CD4-positive, alpha-beta T cell treated with Interleukin-6 at 100 ng/mL for 8 hours (primary cell): ENCODE measurements at regions not wholly inside any gene's neighbourhood (a gene's known extent, or its start where the extent isn't known, plus 50 kb on each side); places are given as distances from the start of the nearest gene placed in this dataset.
"Not testable (repeated sequence)": the region's sequence is repeated elsewhere in the genome, so short reads cannot be mapped to it uniquely, and the experiment has no call there.

Experiments
- DNase-seq: peaks from one replicate; pipeline ENCODE4 v3.0.0-alpha.2; 2020; ENCODE audit warnings: mixed read lengths, low spot score

DNA sequence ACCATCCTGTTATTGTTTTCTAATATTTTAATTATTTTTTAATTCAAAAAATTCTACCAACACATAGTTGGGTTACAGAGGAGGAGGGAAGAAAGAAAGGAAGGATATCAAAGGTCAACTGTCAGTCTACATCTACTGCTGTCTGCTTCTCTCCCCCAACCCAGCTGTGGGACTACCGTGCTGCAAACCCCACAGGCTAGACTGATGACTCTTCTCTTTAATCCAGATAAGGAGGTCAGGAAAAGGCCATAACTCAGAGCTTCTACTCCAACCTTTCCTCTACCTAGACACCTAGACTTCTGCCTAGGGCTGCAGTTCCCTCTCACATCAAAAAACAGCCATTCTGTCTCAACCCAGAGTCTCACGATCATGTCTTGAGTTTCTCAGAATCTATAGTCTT lies 124.2 kb upstream of the ETV3 start:
- no peak for DNase-seq

DNA sequence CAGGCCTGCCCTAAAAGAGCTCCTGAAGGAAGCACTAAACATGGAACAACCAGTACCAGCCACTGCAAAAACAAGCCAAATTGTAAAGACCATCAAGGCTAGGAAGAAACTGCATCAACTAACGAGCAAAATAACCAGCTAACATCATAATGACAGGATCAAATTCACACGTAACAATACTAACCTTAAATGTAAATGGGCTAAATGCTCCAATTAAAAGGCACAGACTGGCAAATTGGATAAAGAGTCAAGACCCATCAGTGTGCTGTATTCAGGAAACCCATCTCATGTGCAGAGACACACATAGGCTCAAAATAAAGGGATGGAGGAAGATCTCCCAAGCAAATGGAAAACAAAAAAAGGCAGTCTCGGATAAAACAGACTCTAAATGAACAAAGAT lies 117.7 kb upstream of the ETV3 start:
- not testable (repeated sequence) for DNase-seq

DNA sequence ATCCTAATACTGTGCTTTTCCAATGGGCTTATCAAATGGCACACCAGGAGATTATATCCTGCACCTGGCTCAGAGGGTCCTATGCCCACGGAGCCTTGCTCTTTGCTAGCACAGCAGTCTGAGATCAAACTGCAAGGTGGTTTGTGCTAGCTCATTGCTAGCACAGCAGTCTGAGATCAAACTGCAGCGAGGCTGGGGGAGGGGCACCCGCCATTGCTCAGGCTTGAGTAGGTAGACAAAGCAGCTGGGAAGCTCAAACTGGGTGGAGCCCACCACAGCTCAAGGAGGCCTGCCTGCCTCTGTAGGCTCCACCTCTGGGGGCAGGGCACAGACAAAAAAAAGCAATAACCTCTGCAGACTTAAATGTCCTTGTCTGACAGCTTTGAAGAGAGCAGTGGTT lies 116.0 kb upstream of the ETV3 start:
- not testable (repeated sequence) for DNase-seq

DNA sequence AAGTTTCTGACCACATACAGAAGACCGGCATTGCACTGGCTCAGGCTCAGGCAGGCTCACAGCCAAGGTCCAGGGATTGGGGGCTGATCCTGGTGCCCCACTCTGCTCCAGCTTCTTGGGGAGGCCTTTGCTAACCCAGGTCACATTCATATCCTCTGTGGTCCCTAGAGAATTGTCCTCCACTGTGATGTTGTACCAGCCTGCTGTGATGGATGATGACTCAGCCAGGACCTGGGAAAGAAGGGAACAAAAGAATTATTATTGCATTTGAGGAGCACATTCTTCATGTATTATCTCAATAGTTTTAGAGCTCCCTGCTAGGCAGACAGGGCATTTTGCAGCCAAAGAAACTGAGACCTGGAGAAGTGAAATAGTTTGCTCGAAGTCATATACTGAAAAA lies 114.3 kb upstream of the ETV3 start:
- no peak for DNase-seq

DNA sequence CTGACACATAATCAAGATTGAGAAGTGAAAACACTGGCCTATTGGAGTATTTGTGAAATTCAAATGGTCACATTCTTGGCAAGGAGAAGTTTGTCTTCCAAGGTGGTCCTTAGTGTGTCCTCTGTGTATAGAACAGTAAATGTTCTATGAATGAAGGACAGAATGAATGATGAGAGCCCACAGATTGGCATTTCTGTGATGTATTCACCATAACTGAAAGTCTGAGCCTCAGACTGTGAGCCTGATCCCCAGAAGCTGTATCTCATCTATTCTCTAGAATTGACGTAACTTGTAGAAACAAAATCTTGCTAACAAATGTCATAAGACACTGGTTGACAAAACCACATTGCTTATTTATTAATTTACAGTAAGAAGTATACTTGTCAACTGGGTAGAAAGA lies 111.5 kb upstream of the ETV3 start:
- no peak for DNase-seq

DNA sequence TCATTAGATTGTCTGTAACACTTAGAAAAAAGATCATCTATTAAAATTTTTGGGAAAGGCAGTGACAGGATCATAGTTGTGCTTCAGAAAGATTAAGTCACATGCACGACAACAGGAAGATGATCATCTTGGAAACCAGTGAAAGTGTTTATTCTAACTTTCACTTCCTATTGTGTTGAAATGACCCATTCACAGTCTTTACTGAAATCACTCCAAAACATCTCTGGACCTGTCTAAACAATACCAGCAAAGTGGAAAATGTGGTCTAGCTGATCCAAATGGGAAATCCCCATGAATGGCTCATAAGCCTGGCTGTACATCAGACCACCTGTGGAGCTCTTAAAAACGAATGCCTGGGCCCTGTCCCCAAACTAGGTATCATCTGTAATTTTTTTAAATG lies 111.1 kb upstream of the ETV3 start:
- DNase-seq: no peak

DNA sequence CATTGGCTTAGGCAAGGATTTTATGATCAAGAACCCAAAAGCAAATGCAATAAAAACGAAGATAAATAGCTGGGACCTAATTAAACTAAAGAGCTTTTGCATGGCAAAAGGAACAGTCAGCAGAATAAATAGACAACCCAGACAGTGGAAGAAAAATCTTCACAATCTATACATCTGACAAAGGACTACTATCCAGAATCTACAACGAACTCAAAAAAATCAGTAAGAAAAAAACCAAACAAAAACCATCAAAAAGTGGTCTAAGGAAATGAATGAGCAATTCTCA lies 109.5 kb upstream of the ETV3 start:
- DNase-seq: not testable (repeated sequence)

DNA sequence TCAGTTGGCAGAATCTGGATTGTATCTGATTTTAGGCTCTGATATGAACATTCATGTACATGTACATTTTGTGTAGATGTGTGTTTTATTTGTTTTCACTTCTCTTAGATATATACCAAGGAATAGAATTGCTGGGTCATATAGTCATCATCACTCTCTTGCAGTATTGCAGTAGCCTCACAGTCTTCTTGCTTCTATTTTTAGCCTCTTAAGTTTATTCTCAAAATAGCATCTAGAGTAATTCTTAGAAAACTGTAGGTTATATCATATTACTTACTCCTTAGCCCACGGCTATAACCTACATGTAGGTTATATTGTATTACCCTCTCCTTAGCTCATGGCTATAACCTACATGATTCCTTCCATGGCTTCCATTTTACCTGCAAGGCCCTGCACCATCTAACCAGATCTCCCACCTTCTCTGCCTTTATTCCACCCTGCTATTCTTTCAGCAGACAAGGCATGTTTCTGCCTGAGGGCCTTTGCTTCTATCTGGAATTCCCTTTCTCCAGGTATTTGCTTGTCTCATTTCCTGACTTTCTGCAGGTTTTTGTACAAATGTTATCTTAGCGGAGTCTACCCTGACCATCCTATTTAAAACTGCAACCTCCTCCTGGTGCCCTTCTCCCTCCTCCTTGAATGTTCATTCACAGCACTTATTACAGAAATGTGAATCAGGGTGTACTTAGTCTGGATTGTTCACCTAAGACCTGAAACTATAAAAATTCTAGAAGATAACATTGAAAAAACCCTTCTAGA lies 109.0 kb upstream of the ETV3 start:
- DNase-seq: no peak

DNA sequence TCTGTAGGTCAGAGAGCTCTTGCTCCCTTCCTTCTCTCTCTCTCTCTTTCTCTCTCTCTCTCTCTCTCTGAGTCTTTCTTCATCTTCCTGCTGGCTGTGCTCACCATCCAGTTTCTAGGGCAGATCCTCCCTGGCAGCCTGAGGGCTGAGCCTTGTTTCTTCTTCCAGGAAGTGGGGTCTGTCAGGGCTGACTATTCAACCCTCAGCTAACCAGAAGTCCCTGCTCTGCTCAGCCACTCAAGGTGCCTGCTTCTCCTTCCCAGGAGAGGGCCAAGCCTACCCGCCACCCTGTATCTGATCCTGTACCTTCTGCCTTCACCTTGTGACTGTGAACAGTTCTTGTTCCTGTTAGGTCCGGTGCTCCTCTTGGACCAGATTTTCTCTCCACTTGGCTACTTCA lies 107.6 kb upstream of the ETV3 start:
- no peak for DNase-seq

DNA sequence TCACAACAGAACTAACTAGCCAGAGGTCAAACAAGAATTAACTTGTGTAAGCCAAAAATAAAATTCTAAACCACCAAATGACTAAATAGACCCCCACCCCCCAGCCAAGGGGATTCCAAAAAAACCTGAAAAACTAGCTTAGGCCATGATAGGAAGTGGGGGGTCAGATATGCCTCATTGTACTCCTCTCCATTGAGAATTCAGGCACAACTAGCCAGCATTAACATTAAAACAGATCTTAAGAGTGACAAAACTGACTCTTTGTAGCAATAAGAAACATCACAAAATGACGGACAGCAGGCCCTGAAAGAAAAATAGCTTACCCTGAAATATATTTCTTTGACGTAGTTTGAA lies 103.0 kb upstream of the ETV3 start:
- DNase-seq: no peak

DNA sequence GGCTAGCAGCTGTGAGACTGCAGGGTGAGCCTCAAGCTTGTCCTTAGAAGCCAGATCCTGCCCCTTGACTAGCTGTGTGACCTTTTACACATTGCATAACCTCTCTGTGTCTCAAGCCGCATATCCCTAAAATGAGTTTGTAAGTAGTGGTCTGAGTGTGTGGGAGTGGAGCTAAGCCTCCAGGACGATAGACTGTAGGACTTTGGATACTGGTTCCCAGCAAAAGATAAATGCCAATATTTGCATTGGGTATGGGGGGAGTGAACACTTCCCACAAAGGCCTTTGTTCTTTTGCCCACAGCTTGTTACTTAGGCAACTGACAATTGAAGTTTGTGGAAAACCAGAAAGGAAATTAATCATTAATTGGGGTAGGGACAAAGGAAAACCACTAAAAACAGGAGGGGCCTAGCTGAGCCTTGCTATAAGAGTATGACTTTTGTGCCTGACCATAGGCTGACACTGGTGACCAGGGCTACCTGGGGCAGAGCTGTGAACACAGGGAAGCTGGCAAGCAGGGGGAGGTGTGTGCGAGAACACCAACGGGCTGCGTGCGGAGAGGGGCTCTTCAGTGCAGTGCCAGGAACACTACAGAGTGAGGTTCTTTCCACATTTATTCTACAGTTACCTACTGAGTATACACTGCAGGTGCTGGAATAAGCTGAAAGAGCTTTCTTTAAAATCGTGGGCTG lies 102.4 kb upstream of the ETV3 start:
- DNase-seq: no peak

DNA sequence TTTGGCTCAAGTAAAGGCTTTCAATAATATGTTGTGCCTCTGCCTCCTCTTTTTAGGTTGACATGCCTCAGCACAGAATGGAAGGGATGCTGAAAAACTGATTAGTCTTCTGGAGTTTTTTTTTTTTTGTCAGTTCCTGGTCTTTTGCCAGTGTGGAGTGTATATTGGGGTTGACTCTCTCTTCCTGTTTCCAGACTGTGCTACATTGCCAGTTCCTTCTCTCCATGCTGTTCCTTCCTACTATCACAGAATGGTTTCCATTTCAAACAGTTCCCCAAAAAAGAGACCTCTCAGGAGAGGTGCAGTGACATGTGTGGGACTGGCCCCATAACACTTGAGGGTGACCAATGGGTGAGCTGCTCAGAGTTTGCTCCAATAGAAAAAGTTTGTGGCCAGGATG lies 101.7 kb upstream of the ETV3 start:
- DNase-seq: no peak

DNA sequence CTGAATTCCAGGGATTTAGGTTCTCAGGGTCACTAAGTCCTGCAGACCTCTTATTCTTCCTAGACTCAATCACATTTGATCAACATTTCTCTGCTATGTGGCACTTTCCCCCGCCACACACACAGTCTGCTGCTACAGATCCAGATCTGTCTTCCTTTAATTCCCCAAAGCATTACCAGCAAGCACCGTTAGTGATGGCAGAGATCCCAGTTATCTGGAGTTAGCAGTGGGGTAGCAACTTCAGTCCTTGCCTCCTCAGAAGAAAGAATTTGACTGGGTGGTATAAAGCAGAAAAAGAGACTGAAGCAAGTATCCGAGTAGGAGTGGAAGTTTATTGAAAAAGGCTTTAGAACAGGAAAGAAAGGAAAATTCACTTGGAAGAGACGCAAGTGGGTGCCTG lies 100.4 kb upstream of the ETV3 start:
- no peak for DNase-seq

DNA sequence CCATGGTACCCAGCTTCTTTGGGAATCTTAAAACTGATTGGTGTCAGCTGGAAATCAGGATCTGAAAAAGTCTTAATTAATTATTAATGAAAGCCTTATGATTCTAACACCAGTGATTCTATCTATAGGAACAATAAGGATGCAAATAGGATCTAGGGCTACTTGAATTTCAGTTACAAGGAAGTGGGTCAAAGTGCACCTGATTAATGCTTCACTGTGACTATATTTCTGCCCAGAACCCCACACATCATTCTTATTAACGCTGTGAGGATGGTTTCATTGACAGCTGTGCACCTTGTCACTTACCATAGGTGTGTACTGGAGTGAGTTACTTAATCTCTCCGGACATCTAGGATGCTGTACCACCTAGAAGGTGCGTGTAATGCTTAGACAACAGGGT lies 99.8 kb upstream of the ETV3 start:
- no peak for DNase-seq

DNA sequence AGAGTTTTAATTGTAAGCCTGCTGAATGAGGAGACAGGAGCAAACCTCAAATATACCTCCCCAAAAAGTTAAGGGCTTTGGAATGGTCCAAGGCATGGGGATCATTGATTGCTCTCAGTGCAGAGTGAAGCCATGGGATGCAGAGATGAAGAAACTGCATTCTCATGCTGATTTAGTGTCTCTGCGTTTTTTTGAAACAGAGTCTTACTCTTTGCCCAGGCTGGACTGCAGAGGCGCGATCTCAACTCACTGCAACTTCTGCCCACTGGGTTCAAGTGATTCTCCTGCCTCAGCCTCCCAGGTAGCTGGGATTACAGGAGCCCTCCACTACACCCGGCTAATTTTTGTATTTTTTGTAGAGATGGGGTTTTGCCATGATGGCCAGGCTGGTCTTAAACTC lies 99.3 kb upstream of the ETV3 start:
- no peak for DNase-seq

DNA sequence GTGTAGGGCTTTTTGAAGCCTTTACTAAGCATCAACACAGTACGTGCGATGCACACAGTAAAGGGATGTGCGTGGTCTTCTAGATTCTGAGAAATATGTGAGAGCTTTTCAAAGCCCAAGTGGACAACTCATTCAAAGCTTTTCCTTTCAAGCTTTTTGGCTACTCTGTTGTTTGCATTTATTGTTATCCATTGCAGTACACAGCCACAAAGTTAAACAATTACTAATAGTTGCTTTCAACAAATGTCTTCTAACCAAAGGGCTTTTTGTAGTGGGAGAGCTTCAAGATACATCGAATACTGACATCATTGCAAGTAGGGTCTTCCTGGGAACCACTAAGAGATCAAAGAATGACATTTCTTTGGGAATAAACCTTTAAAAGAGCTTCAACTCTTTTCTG lies 97.9 kb upstream of the ETV3 start:
- DNase-seq: no peak

DNA sequence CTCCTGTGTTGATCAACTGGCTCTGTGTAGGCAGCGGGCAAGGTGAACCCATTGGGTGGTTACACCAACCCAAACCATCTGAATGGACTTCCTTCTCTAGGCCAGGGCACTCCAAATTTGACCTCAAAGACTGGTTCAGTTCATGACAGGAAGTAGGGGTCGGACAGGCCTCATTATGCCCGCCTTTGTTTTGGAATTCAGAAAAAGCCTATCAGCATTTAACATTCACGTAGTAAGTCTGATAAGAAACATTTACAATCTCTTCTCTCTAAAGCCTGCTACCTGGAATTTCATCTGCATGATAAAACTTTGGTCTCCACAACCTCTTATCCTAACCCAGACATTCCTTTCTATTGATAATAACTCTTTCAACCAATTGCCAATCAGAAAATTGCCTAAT lies 97.1 kb upstream of the ETV3 start:
- DNase-seq: no peak

DNA sequence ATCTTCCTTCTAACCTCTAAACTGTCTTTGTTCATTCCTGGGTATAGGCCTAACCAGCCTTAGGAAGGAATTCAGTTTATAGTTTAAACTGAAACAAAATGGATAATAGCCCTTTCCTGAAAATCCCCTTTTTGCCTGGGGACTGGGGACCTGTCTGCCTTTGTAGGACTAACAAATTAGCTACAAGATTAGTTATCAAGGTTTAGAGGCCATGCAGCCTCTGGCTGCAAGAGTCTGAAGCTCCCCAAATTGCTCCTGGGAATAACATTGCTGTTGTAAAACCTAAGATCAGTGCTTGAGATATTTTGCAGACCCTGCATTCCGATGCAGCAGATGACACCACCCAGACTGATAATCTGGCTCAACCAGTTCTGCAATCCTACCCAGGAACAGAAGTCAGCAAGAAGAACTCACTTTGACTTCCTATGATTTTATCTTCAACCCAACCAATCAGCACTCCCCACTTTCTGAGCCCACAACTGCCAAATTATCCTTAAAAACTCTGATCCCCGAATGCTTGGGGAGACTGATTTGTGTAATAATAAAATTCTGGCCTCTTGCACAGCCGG lies 96.6 kb upstream of the ETV3 start:
- DNase-seq: no peak

DNA sequence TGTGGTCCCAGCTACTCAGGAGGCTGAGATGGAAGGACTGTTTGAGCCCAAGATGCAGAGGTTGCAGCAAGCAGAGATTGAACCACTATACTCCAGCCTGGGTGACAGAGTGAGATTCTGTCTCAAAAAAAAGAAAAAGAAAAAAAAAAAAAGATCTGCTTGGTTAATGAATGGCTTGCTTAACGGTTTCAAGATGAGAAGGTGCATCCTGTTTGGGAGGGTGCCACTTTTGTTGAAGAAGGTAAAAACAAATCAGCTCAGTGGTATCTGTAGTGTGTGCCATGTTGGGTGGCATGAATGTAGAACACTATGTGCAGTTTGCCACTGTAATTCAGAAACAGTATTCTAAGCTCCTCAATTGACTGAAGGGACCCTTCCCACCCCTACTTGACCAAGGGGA lies 94.9 kb upstream of the ETV3 start:
- DNase-seq: no peak

DNA sequence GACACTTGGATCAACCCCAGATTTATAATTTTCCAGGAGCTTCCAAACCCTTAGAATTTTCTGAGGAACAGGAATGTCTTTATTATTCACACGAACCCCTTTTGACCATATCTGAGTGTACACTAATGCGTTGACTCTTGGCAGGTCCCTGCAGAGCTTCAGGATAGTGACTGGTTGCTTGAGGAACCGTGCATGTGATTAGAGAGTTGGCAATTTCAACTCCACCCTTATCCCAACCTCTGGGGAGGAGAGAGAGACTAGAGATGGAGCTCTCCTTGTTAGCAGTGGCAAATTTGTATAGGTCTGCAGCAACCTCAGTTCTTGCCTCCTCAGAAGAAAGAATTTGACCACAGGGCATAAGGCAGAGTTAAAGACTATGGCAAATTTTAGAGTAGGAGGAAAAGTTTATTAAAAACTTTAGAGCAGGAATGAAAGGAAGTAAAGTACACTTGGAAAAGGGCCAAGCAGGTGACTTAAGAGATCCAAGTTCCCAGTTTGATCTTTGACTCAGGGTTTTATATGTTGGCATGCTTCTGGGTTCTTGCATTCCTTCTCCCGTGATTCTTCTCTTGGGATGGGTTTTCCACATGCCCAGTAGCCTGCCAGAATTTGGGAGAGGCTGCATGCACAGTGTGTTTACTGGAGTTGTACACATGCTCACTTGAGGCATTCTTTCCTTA lies 93.8 kb upstream of the ETV3 start:
- DNase-seq: no peak

DNA sequence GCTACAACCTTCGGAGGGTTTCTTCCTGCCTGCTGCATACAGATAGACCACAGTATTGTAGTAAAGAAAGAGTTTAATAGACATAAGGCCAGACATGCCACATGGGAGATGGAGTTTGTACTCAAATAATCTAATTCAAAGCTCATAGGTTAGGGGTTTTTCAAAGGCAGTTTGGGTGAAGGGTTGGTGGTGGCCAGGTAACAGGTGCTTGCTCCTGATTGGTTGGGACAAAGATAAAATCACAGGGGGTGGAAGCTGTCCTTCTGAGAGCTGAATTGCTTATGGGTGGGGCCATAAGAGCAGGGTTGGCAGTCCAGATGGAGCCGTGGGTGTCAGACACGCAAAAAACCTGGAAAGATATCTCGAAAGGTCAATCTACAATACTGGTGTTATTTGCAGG lies 92.3 kb upstream of the ETV3 start:
- no peak for DNase-seq

DNA sequence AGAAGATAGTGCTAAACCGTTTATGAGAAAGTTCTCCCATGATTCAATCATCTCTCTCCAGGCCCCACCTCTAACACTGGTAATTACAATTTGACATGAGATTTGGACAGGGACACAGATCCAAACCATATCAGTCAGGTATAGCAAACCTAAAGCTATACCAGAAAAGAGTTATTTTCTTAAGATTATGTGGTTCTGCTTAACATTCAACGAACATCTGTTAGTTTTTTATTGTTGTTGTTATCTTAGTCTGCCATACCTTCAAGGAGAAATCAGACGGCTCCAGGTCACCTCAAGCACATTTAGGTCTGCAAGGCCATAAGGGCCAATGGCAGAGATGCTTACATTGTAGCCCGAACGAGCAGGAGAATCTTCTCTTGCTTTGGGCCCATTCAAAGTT lies 89.5 kb upstream of the ETV3 start:
- no peak for DNase-seq

DNA sequence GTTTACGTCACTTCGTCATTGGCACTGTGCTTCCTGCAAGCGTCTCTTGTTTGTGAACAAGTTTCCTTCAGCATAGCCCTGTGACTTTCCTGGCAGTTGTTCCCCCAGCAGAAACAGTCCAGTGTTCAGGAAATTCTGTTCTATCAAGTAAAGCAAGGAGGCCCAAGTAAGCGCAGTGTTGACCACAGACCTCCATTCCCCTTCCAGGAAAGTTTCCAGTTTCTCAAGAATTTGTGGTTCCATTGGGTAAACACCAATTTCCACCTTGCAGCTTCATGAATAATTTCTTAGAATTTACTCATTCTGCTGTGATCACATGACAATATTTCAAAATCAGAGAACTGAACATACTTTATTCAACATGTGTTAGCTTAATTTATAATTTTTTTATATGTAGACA lies 88.5 kb upstream of the ETV3 start:
- DNase-seq: no peak

DNA sequence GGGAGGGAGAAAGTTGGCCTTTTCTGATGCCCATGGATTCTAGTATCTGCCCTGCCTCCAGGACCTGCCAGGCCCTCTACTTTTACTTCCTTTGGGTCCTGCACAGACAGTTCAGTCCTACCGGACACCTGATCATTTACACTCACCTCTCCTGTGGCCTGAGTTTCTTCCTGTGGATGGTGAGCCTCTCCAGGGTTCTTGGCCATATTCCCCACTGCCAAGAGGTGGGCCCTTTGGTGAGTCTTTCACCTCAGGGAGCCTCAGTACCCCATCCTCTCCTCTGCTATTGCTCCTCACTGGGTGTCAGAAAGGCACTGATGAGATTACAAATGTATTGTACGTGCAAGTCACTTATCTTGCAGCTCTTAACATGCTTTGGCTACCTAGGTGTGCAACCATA lies 81.4 kb upstream of the ETV3 start:
- no peak for DNase-seq
